HepG2 (cell line): ENCODE measurements at regions not wholly inside any gene's neighbourhood (a gene's known extent, or its start where the extent isn't known, plus 50 kb on each side); places are given as distances from the start of the nearest gene placed in this dataset.
"Not testable (repeated sequence)": the region's sequence is repeated elsewhere in the genome, so short reads cannot be mapped to it uniquely, and the experiment has no call there.

ENCODE experiments used
- ATAC-seq: fragments of 200-7000 bp; cut with Tn5 transposase; 3 replicates; pipeline ENCODE4 v1.9.1; 2020; ENCODE audit warnings: mild to moderate bottlenecking, moderate library complexity
- BruUV-seq: library from RNA; stranded (reverse); fragments of 400-500 nt; replicated peaks from 2 replicates; lab custom pipeline; 2021; lab: Mats Ljungman, UMichigan
- CTCF ChIA-PET: fragments of 300-600 bp; formaldehyde crosslinking; extraction: SDS; loops from one replicate; lab custom pipeline; 2021; ENCODE audit warnings: low total read pairs, inconsistent platforms, low intra/inter-chr PET ratio; lab: Yijun Ruan, JAX
- POLR2A ChIA-PET: fragments of 350-600 bp; sonication (Branson Sonifier 250); formaldehyde crosslinking; loops from one replicate; lab custom pipeline; 2020; ENCODE audit warnings: antibody characterized with exemption, inconsistent platforms; lab: Yijun Ruan, JAX
- DNase-seq: peaks from one replicate; pipeline ENCODE4 v3.0.0-alpha.2; 2015; ENCODE audit warnings: low spot score
- FAIRE-seq: peaks from 3 replicates; lab custom pipeline; 2011; peaks lifted over from hg19 to GRCh38; lab: Jason Lieb, UNC
- H2AFZ ChIP-seq: one replicate; pipeline ENCODE4 v1.6.1; 2011; ENCODE audit warnings: low read length, inconsistent platforms
- H3K27ac ChIP-seq: fragments of 300-600 bp; 3 replicates; pipeline ENCODE4 v1.8.0; 2011; ENCODE audit warnings: mixed run types, mild to moderate bottlenecking, mixed read lengths, low read length, inconsistent platforms; ENCODE audit not compliant: insufficient read depth; ENCODE audit errors: extremely low read length
- H3K27me3 ChIP-seq, 2 experiments: fragments of 200-600 bp in 1 of 2; 2 replicates in 1 of 2; 3 replicates in 1 of 2; pipeline versions ENCODE4 v1.6.0 to v1.8.0; 2011; ENCODE audit warnings: low read length in 2 of 2, mild to moderate bottlenecking in 2 of 2, moderate library complexity in 2 of 2, inconsistent platforms in 1 of 2; ENCODE audit not compliant: insufficient read depth in 2 of 2, control insufficient read depth in 1 of 2
- H3K36me3 ChIP-seq, 2 experiments: fragments of 200-600 bp in 1 of 2; replicated peaks in 1 of 2; 2 replicates in 1 of 2; 3 replicates in 1 of 2; pipeline versions ENCODE4 v1.5.1 to v1.8.0; 2011; ENCODE audit warnings: low read length in 2 of 2, inconsistent platforms in 1 of 2; ENCODE audit not compliant: insufficient read depth in 2 of 2, control insufficient read depth in 1 of 2
- H3K4me1 ChIP-seq: 2 replicates; pipeline ENCODE4 v1.5.1; 2012; ENCODE audit warnings: low read length, inconsistent platforms; ENCODE audit not compliant: insufficient read depth
- H3K4me2 ChIP-seq: 2 replicates; pipeline ENCODE4 v1.6.0; 2011; ENCODE audit warnings: low read depth, low read length, inconsistent platforms
- H3K4me3 ChIP-seq, 3 experiments: fragments of 200-600 bp in 1 of 3; sonication (generic), shearing (Covaris generic) in 1 of 3; replicated peaks in 1 of 3; 2 replicates each; pipeline ENCODE4 v1.5.1; 2011 to 2016; ENCODE audit warnings: low read length in 3 of 3, inconsistent platforms in 2 of 3, low read depth in 2 of 3, mild to moderate bottlenecking in 2 of 3, control low read depth in 1 of 3, mixed read lengths in 1 of 3; ENCODE audit not compliant: insufficient read depth in 1 of 3
- H3K79me2 ChIP-seq: one replicate; pipeline ENCODE4 v1.6.1; 2011; ENCODE audit warnings: low read length, inconsistent platforms; ENCODE audit not compliant: insufficient read depth
- H3K9ac ChIP-seq: 2 replicates; pipeline ENCODE4 v1.6.0; 2011; ENCODE audit warnings: mild to moderate bottlenecking, low read depth, low read length, inconsistent platforms; ENCODE audit not compliant: insufficient read depth
- H3K9me3 ChIP-seq: 2 replicates; pipeline ENCODE4 v1.5.1; 2012; ENCODE audit warnings: mild to moderate bottlenecking, low read length
- H4K20me1 ChIP-seq: 2 replicates; pipeline ENCODE4 v1.6.0; 2011; ENCODE audit warnings: inconsistent platforms, mild to moderate bottlenecking, low read length, moderate library complexity; ENCODE audit not compliant: insufficient read depth
- CBX1 ChIP-seq: IDR thresholded peaks from one replicate; pipeline ENCODE4 v1.6.1; 2016; ENCODE audit warnings: antibody characterized with exemption, low read depth
- ELF1 ChIP-seq: sonication (generic); formaldehyde crosslinking; IDR thresholded peaks from 2 replicates; pipeline ENCODE4 v1.4.0; 2020; ENCODE audit warnings: missing genetic modification reagents
- FUBP1 ChIP-seq: sonication (generic); formaldehyde crosslinking; IDR thresholded peaks from 2 replicates; pipeline ENCODE4 v1.5.1; 2020; ENCODE audit warnings: missing genetic modification reagents, mild to moderate bottlenecking, borderline replicate concordance
- GLMP ChIP-seq: sonication (generic); formaldehyde crosslinking; IDR thresholded peaks from 2 replicates; pipeline ENCODE4 v1.9.0; 2021; ENCODE audit warnings: missing genetic modification reagents, mild to moderate bottlenecking, borderline replicate concordance
- JARID2 ChIP-seq: sonication (generic); formaldehyde crosslinking; IDR thresholded peaks from 2 replicates; pipeline ENCODE4 v1.8.1; 2023; ENCODE audit warnings: missing genetic modification reagents, inconsistent platforms; ENCODE audit not compliant: insufficient replicate concordance
- MXI1 ChIP-seq: IDR thresholded peaks from 3 replicates; pipeline ENCODE4 v1.6.1; 2012; ENCODE audit warnings: low read depth, low read length, inconsistent platforms, borderline replicate concordance
- TAF15 ChIP-seq: fragments of 200-400 bp; formaldehyde crosslinking; IDR thresholded peaks from one replicate; pipeline ENCODE4 v1.6.1; 2018; ENCODE audit warnings: mild to moderate bottlenecking, low read depth, low read length; ENCODE audit not compliant: poor library complexity, severe bottlenecking
- ZNF160 ChIP-seq: sonication (generic); formaldehyde crosslinking; IDR thresholded peaks from 2 replicates; pipeline ENCODE4 v1.8.0; 2022; ENCODE audit warnings: mild to moderate bottlenecking, inconsistent platforms, missing genetic modification reagents
- ZNF253 ChIP-seq: sonication (generic); formaldehyde crosslinking; IDR thresholded peaks from 2 replicates; pipeline ENCODE4 v1.8.0; 2022; ENCODE audit warnings: mild to moderate bottlenecking, missing genetic modification reagents, borderline replicate concordance
- ZNF616 ChIP-seq: sonication (generic); formaldehyde crosslinking; IDR thresholded peaks from 2 replicates; pipeline ENCODE4 v1.5.0; 2020; ENCODE audit warnings: low read depth, mild to moderate bottlenecking, missing genetic modification reagents
- ZNF619 ChIP-seq: sonication (generic); formaldehyde crosslinking; IDR thresholded peaks from 2 replicates; pipeline ENCODE4 v1.4.0; 2020; ENCODE audit warnings: mild to moderate bottlenecking, missing genetic modification reagents
- ZNF747 ChIP-seq: sonication (generic); formaldehyde crosslinking; IDR thresholded peaks from 2 replicates; pipeline ENCODE4 v1.8.1; 2023; ENCODE audit warnings: missing genetic modification reagents, mild to moderate bottlenecking, borderline replicate concordance
- ZNF790 ChIP-seq: sonication (generic); formaldehyde crosslinking; IDR thresholded peaks from 2 replicates; pipeline ENCODE4 v1.8.0; 2022; ENCODE audit warnings: missing genetic modification reagents, mild to moderate bottlenecking, borderline replicate concordance
- ZNF841 ChIP-seq: sonication (generic); formaldehyde crosslinking; IDR thresholded peaks from 2 replicates; pipeline ENCODE4 v1.8.1; 2023; ENCODE audit warnings: missing genetic modification reagents, borderline replicate concordance
- ZSCAN20 ChIP-seq: sonication (generic); formaldehyde crosslinking; IDR thresholded peaks from 2 replicates; pipeline ENCODE4 v1.4.0; 2020; ENCODE audit warnings: missing genetic modification reagents, mild to moderate bottlenecking, borderline replicate concordance
- ZZZ3 ChIP-seq: sonication (generic); formaldehyde crosslinking; IDR thresholded peaks from 2 replicates; pipeline ENCODE4 v1.4.0; 2020; ENCODE audit warnings: missing genetic modification reagents, mild to moderate bottlenecking, borderline replicate concordance
- WGBS: methylation state at CpG from one replicate; pipeline ENCODE4 v1.1.6; 2017; ENCODE audit warnings: low lambda C conversion rate; 5-methylcytosine and 5-hydroxymethylcytosine counted together
- in situ Hi-C: cut with HindIII; loops from 2 replicates; pipeline ENCODE4 v1.10.0; 2017; ENCODE audit warnings: low pct_unique_long_range_greater_than_20kb; ENCODE audit not compliant: extremely low pct_ligation_motif_present
- intact Hi-C: fragments of 100-400 bp; cut with micrococcal nuclease; formaldehyde crosslinking; loops from one replicate; pipeline ENCODE4 v1.10.0; 2022; ENCODE audit not compliant: unreplicated experiment

- H4K20me1 ChIP-seq, H3K27ac ChIP-seq, ATAC-seq, H3K4me2 ChIP-seq, H3K4me3 ChIP-seq, DNase-seq, POLR2A ChIA-PET, CTCF ChIA-PET, H3K4me1 ChIP-seq, H3K9ac ChIP-seq, intact Hi-C loops, H3K79me2 ChIP-seq, in situ Hi-C loops, FAIRE-seq, H3K27me3 ChIP-seq, H2AFZ ChIP-seq, BruUV-seq, H3K36me3 ChIP-seq: not testable (repeated sequence)
- H3K9me3 ChIP-seq = peaks cover 60% of the 10 kb centered on the region
These were observed 51.4 kb upstream of the GRID2 start for GRCh38 chr4:92252358-92252757.

GRCh38 chr4:92252846-92253245, 50.9 kb upstream of the GRID2 start:
- no peak overlapping the region for H2AFZ ChIP-seq
- WGBS = 0% methylated on average over 3 of the region's 3 CpGs
- CTCF ChIA-PET = no interaction called here
- H3K4me1 ChIP-seq = no peaks in the 10 kb centered on the region
- TF ChIP-seq ZNF616 (CRISPR knock-in tag) (no peak), FUBP1 (CRISPR knock-in tag) (no peak), ZNF619 (CRISPR knock-in tag) (no peak), TAF15 (no peak), ZNF841 (CRISPR knock-in tag) (no peak), ELF1 (CRISPR knock-in tag) (no peak), ZNF160 (CRISPR knock-in tag) (no peak), ZNF747 (no peak), JARID2 (CRISPR knock-in tag) (no peak), CBX1 (no peak), ZSCAN20 (CRISPR knock-in tag) (no peak), MXI1 (no peak), ZNF790 (CRISPR knock-in tag) (no peak), GLMP (CRISPR knock-in tag) (no peak), ZNF253 (CRISPR knock-in tag) (no peak), ZZZ3 (CRISPR knock-in tag) (no peak)
- peaks cover 60% of the 10 kb centered on the region for H3K9me3 ChIP-seq
- H3K36me3 ChIP-seq = no peaks in the 10 kb centered on the region
- no peak overlapping the region for H3K27ac ChIP-seq
- H3K4me2 ChIP-seq = no peak overlapping the region
- no TSS peak for BruUV-seq
- no peaks in the 10 kb centered on the region for H3K79me2 ChIP-seq
- intact Hi-C loops (no loop called here), in situ Hi-C loops (no loop called here)
- DNase-seq (no peak), ATAC-seq (no peak), FAIRE-seq (no peak)
- no peaks in the 10 kb centered on the region; a peak in 1 of 5 replicates for H3K27me3 ChIP-seq
- no peak overlapping the region for H3K9ac ChIP-seq
- H3K4me3 ChIP-seq = no peak overlapping the region
- no peaks in the 10 kb centered on the region for H4K20me1 ChIP-seq
- POLR2A ChIA-PET = no interaction called here
